PFSK-1 (cell line): ENCODE measurements at regions not wholly inside any gene's neighbourhood (a gene's known extent, or its start where the extent isn't known, plus 50 kb on each side); places are given as distances from the start of the nearest gene placed in this dataset.

Source experiments
- FOXP2 ChIP-seq: optimal IDR thresholded peaks from 2 replicates; pipeline ENCODE3; 2011; ENCODE audit warnings: borderline replicate concordance, control low read depth, inconsistent platforms; ENCODE audit not compliant: insufficient read depth; ENCODE audit errors: extremely low read length, extremely low read depth
- POLR2AphosphoS5 ChIP-seq: IDR thresholded peaks from 2 replicates; pipeline ENCODE4 v1.6.1; 2012; ENCODE audit warnings: low read depth, mild to moderate bottlenecking, control low read depth, low read length, moderate library complexity
- REST ChIP-seq, 2 experiments: IDR thresholded peaks; 2 replicates each; pipeline versions ENCODE4 v1.6.1 to v1.8.0; 2011 to 2012; ENCODE audit warnings: low read depth in 2 of 2, low read length in 2 of 2, control low read depth in 1 of 2, inconsistent platforms in 1 of 2, mild to moderate bottlenecking in 1 of 2, moderate library complexity in 1 of 2; ENCODE audit not compliant: insufficient read depth in 1 of 2
- SIN3A ChIP-seq: IDR thresholded peaks from 2 replicates; pipeline ENCODE4 v1.6.1; 2012; ENCODE audit warnings: mild to moderate bottlenecking, low read length, moderate library complexity, borderline replicate concordance; ENCODE audit not compliant: insufficient read depth
- TAF1 ChIP-seq: IDR thresholded peaks from 2 replicates; pipeline ENCODE4 v1.6.1; 2012; ENCODE audit warnings: low read length, control low read depth, borderline replicate concordance; ENCODE audit not compliant: insufficient read depth

DNA sequence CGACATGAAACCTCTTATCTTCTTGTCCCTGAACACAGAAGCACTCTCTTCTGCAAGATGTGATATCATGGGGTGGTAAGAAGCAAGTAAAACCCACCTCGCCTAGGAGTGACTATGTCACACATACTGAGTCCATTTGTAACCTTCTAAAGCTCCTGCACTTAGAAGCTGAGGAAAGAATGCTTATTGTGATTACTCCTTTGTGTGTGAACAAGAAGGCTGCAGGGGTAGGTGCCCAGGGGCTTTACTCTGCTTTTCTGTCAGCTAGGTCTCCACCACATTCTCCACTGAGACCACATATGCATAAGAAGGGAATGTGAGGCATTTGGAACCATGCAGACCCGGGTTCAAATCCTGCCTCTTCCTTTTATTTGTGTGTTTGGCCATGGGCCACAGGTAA, 144.3 kb downstream of the DMRTA2 start:
- no peak for TF ChIP-seq POLR2AphosphoS5
- TF ChIP-seq FOXP2, result no peak
- TF ChIP-seq TAF1, result no peak
- no peak for TF ChIP-seq SIN3A
- TF ChIP-seq REST (IDR thresholded peaks at IDR 0.05; ENCODE audit: insufficient read depth in 1 of 2, low read depth in 2 of 2, low read length in 2 of 2), result no peak
